GM23338 (cell line): ENCODE measurements at regions not wholly inside any gene's neighbourhood (a gene's known extent, or its start where the extent isn't known, plus 50 kb on each side); places are given as distances from the start of the nearest gene placed in this dataset.

Experiments
- ATAC-seq: fragments of 200-7000 bp; cut with Tn5 transposase; 3 replicates; pipeline ENCODE4 v1.9.1; 2020
- DNase-seq: peaks from one replicate; pipeline ENCODE4 v3.0.0-alpha.2; 2015; ENCODE audit warnings: low spot score
- H2AFZ ChIP-seq: fragments of 200-600 bp; sonication (generic); 2 replicates; pipeline ENCODE4 v1.8.0; 2016; ENCODE audit warnings: antibody characterized with exemption, mild to moderate bottlenecking, moderate library complexity
- H3F3A ChIP-seq: fragments of 200-600 bp; sonication (generic); replicated peaks from 2 replicates; pipeline ENCODE4 v1.8.0; 2017; ENCODE audit warnings: antibody characterized with exemption, mixed run types, low read depth
- H3K27ac ChIP-seq: fragments of 200-600 bp; sonication (generic); 2 replicates; pipeline ENCODE4 v1.6.1; 2016; ENCODE audit warnings: low read depth
- H3K27me3 ChIP-seq: fragments of 200-600 bp; sonication (generic); 2 replicates; pipeline ENCODE4 v1.8.0; 2016; ENCODE audit warnings: mild to moderate bottlenecking, mixed run types, moderate library complexity; ENCODE audit not compliant: insufficient read depth
- H3K36me3 ChIP-seq: fragments of 200-600 bp; sonication (generic); 2 replicates; pipeline ENCODE4 v1.8.0; 2016; ENCODE audit warnings: mild to moderate bottlenecking; ENCODE audit not compliant: insufficient read depth
- H3K4me1 ChIP-seq: fragments of 200-600 bp; sonication (generic); 2 replicates; pipeline ENCODE4 v1.8.0; 2016; ENCODE audit warnings: mild to moderate bottlenecking, moderate library complexity; ENCODE audit not compliant: insufficient read depth
- H3K4me2 ChIP-seq: fragments of 200-600 bp; sonication (generic); 2 replicates; pipeline ENCODE4 v1.7.1; 2017; ENCODE audit warnings: mixed run types
- H3K4me3 ChIP-seq: fragments of 200-600 bp; sonication (generic); 2 replicates; pipeline ENCODE4 v1.6.1; 2016; ENCODE audit warnings: mixed run types
- H3K79me2 ChIP-seq: fragments of 200-600 bp; sonication (generic); replicated peaks from 2 replicates; pipeline ENCODE4 v1.8.0; 2017; ENCODE audit warnings: mild to moderate bottlenecking; ENCODE audit not compliant: insufficient read depth
- H3K9me2 ChIP-seq: fragments of 200-600 bp; sonication (generic); 2 replicates; pipeline ENCODE4 v1.8.0; 2017; ENCODE audit not compliant: insufficient read depth
- H4K20me1 ChIP-seq: fragments of 200-600 bp; sonication (generic); replicated peaks from 2 replicates; pipeline ENCODE4 v1.8.0; 2017; ENCODE audit warnings: mild to moderate bottlenecking; ENCODE audit not compliant: insufficient read depth
- H3K27ac Mint-ChIP-seq: 2 replicates; pipeline ENCODE4 v1.8.0; 2020; ENCODE audit warnings: inconsistent platforms, mild to moderate bottlenecking, moderate library complexity, mixed read lengths
- H3K27me3 Mint-ChIP-seq: 3 replicates; pipeline ENCODE4 v1.8.0; 2022; ENCODE audit warnings: low read depth, mild to moderate bottlenecking, moderate library complexity, mixed read lengths, inconsistent platforms; ENCODE audit not compliant: insufficient read depth, poor library complexity
- H3K36me3 Mint-ChIP-seq: 3 replicates; pipeline ENCODE4 v1.8.0; 2021; ENCODE audit warnings: low read depth, mild to moderate bottlenecking, inconsistent platforms, moderate library complexity, mixed read lengths
- H3K4me1 Mint-ChIP-seq: 3 replicates; pipeline ENCODE4 v1.8.0; 2020; ENCODE audit warnings: mild to moderate bottlenecking, inconsistent platforms, mixed read lengths
- H3K4me3 Mint-ChIP-seq: 3 replicates; pipeline ENCODE4 v1.8.0; 2021; ENCODE audit warnings: moderate library complexity, mild to moderate bottlenecking, inconsistent platforms, mixed read lengths
- H3K9me3 Mint-ChIP-seq: 3 replicates; pipeline ENCODE4 v1.8.0; 2020; ENCODE audit warnings: moderate library complexity, mild to moderate bottlenecking, inconsistent platforms, mixed read lengths
- CREB1 ChIP-seq: fragments of 250-450 bp; sonication (Bioruptor Pico); IDR thresholded peaks from 2 replicates; pipeline ENCODE4 v1.5.0; 2020; ENCODE audit warnings: low read depth, mild to moderate bottlenecking, moderate library complexity
- CTCF ChIP-seq, 2 experiments: fragments of 200-600 bp in 1 of 2; sonication (generic) in 1 of 2; conservative IDR thresholded peaks; 2 replicates each; pipeline versions ENCODE4 v1.5.1 to v1.6.1; 2016 to 2017; ENCODE audit warnings: antibody characterized with exemption in 2 of 2, low read depth in 2 of 2, mild to moderate bottlenecking in 2 of 2, moderate library complexity in 1 of 2
- ETS1 ChIP-seq: IDR thresholded peaks from 2 replicates; pipeline ENCODE4 v1.6.1; 2016; ENCODE audit warnings: antibody characterized with exemption
- EZH2 ChIP-seq: fragments of 200-600 bp; sonication (generic); IDR thresholded peaks from one replicate; pipeline ENCODE4 v1.8.0; 2017; ENCODE audit warnings: antibody characterized with exemption, mild to moderate bottlenecking, low read depth; ENCODE audit not compliant: unreplicated experiment
- EZH2phosphoT487 ChIP-seq: fragments of 200-600 bp; sonication (generic); IDR thresholded peaks from one replicate; pipeline ENCODE4 v1.8.1; 2018; ENCODE audit warnings: antibody characterized with exemption; ENCODE audit not compliant: unreplicated experiment
- POLR2AphosphoS5 ChIP-seq: IDR thresholded peaks from 2 replicates; pipeline ENCODE4 v1.6.1; 2016; ENCODE audit warnings: antibody characterized with exemption, low read depth
- STAT1 ChIP-seq: IDR thresholded peaks from one replicate; pipeline ENCODE4 v1.6.1; 2016; ENCODE audit warnings: antibody characterized with exemption; ENCODE audit not compliant: unreplicated experiment
- ZNF114 ChIP-seq: fragments of 250-450 bp; sonication (Bioruptor Pico); IDR thresholded peaks from 2 replicates; pipeline ENCODE4 v1.5.0; 2020; ENCODE audit warnings: mild to moderate bottlenecking, moderate library complexity
- ZNF331 ChIP-seq: fragments of 250-450 bp; sonication (Bioruptor Pico); IDR thresholded peaks from 2 replicates; pipeline ENCODE4 v1.5.0; 2020; ENCODE audit warnings: low read depth, mild to moderate bottlenecking, moderate library complexity
- ZNF462 ChIP-seq: fragments of 250-450 bp; sonication (Bioruptor Pico); IDR thresholded peaks from 2 replicates; pipeline ENCODE4 v1.5.0; 2020; ENCODE audit warnings: mild to moderate bottlenecking, moderate library complexity

- TF ChIP-seq CTCF (conservative IDR thresholded peaks at IDR 0.05; ENCODE audit: low read depth in 2 of 2) (no peak), ZNF331 (CRISPR knock-in tag) (no peak)
These were observed 79.9 kb downstream of the TFAP2C start for GRCh38 chr20:56708991-56709390.

GRCh38 chr20:56710125-56710524, 81.0 kb downstream of the TFAP2C start:
- H3K27me3 Mint-ChIP-seq: peaks cover 28% of the 10 kb centered on the region
- TF ChIP-seq EZH2 (no peak), POLR2AphosphoS5 (no peak), CREB1 (CRISPR knock-in tag) (no peak), ETS1 (no peak), ZNF114 (no peak), STAT1 (no peak), ZNF462 (CRISPR knock-in tag) (no peak), EZH2phosphoT487 (no peak)

More at GRCh38 chr20:56708991-56709390, 79.9 kb downstream of the TFAP2C start:
- Mint-ChIP-seq H3K27me3 (peaks cover 28% of the 10 kb centered on the region), H3K36me3 (peaks cover 9% of the 10 kb centered on the region; the same call in 1 of the 3 replicates), H3K9me3 (peaks cover 10% of the 10 kb centered on the region; the same call in 2 of the 3 replicates), H3K4me1 (peaks cover 25% of the 10 kb centered on the region), H3K27ac (no peak overlapping the region), H3K4me3 (no peak overlapping the region)
- Histone ChIP-seq H3K4me2 (no peak overlapping the region), H3K27me3 (no peaks in the 10 kb centered on the region), H3K4me1 (peaks cover 12% of the 10 kb centered on the region), H3K9me2 (peaks cover 12% of the 10 kb centered on the region; the same call in 1 of the 2 replicates), H3K36me3 (no peaks in the 10 kb centered on the region), H4K20me1 (no peaks in the 10 kb centered on the region), H3K4me3 (no peak overlapping the region), H3K79me2 (no peaks in the 10 kb centered on the region), H2AFZ (peak overlapping the region; percentile 38; the same call in 1 of the 2 replicates), H3F3A (no peaks in the 10 kb centered on the region), H3K27ac (no peak overlapping the region)
- ATAC-seq (no peak), DNase-seq (no peak)

More at GRCh38 chr20:56710125-56710524, 81.0 kb downstream of the TFAP2C start:
- Histone ChIP-seq H3K36me3 (no peaks in the 10 kb centered on the region), H4K20me1 (no peaks in the 10 kb centered on the region), H3K9me2 (peaks cover 12% of the 10 kb centered on the region; the same call in 1 of the 2 replicates), H3K4me2 (no peak overlapping the region), H3K4me1 (peaks cover 16% of the 10 kb centered on the region), H3K27me3 (no peaks in the 10 kb centered on the region), H3K27ac (no peak overlapping the region), H3K4me3 (no peak overlapping the region), H2AFZ (no peak overlapping the region), H3F3A (no peaks in the 10 kb centered on the region), H3K79me2 (no peaks in the 10 kb centered on the region)
- H3K4me1 Mint-ChIP-seq: peaks cover 31% of the 10 kb centered on the region
- DNase-seq (no peak), ATAC-seq (no peak)
- no peak overlapping the region for H3K4me3 Mint-ChIP-seq
- H3K9me3 Mint-ChIP-seq: peaks cover 10% of the 10 kb centered on the region; the same call in 2 of the 3 replicates
- H3K36me3 Mint-ChIP-seq: peaks cover 9% of the 10 kb centered on the region; the same call in 1 of the 3 replicates
- H3K27ac Mint-ChIP-seq: no peak overlapping the region
